ENCODE measurements at regions not wholly inside any gene's neighbourhood (a gene's known extent, or its start where the extent isn't known, plus 50 kb on each side); places are given as distances from the start of the nearest gene placed in this dataset.

- TF ChIP-seq, protein P1, sequence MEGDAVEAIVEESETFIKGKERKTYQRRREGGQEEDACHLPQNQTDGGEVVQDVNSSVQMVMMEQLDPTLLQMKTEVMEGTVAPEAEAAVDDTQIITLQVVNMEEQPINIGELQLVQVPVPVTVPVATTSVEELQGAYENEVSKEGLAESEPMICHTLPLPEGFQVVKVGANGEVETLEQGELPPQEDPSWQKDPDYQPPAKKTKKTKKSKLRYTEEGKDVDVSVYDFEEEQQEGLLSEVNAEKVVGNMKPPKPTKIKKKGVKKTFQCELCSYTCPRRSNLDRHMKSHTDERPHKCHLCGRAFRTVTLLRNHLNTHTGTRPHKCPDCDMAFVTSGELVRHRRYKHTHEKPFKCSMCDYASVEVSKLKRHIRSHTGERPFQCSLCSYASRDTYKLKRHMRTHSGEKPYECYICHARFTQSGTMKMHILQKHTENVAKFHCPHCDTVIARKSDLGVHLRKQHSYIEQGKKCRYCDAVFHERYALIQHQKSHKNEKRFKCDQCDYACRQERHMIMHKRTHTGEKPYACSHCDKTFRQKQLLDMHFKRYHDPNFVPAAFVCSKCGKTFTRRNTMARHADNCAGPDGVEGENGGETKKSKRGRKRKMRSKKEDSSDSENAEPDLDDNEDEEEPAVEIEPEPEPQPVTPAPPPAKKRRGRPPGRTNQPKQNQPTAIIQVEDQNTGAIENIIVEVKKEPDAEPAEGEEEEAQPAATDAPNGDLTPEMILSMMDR (IDR thresholded peaks at IDR 0.05) = no peak
- no peak for TF ChIP-seq EP300 (IDR thresholded peaks at IDR 0.05; ENCODE audit: low read depth)
- TF ChIP-seq POLR2A (IDR thresholded peaks at IDR 0.05) = no peak
Measured at GRCh38 chr4:174135936-174136406, 147.5 kb downstream of the FBXO8 start.

All from transverse colon (tissue), 3 donors.